PC-3 (cell line): ENCODE measurements at regions not wholly inside any gene's neighbourhood (a gene's known extent, or its start where the extent isn't known, plus 50 kb on each side); places are given as distances from the start of the nearest gene placed in this dataset.

Experiments
- ATAC-seq: fragments of 200-7000 bp; cut with Tn5 transposase; 2 replicates; pipeline ENCODE4 v1.9.1; 2020; ENCODE audit warnings: mild to moderate bottlenecking, moderate library complexity
- BruUV-seq: library from RNA; stranded (reverse); fragments of 400-500 nt; replicated peaks from 2 replicates; lab custom pipeline; 2021; lab: Mats Ljungman, UMichigan
- CTCF ChIA-PET: fragments of 300-600 bp; sonication (Branson Sonifier 250); formaldehyde crosslinking; loops from one replicate; lab custom pipeline; 2022; ENCODE audit warnings: antibody characterized with exemption; lab: Charles Lee
- POLR2A ChIA-PET: fragments of 300-600 bp; sonication (Branson Sonifier 250); formaldehyde crosslinking; loops from one replicate; lab custom pipeline; 2022; ENCODE audit warnings: antibody characterized with exemption; ENCODE audit not compliant: unreplicated experiment; lab: Charles Lee
- DNase-seq: peaks from one replicate; pipeline ENCODE4 v3.0.0-alpha.2; 2015
- H2AFZ ChIP-seq: fragments of 300-600 bp; sonication (generic); 2 replicates; pipeline ENCODE4 v1.6.0; 2016; ENCODE audit warnings: antibody characterized with exemption, low read length
- H3F3A ChIP-seq: fragments of 300-600 bp; sonication (generic); one replicate; pipeline ENCODE4 v1.6.0; 2017; ENCODE audit warnings: antibody characterized with exemption, low read length, control low read depth, mild to moderate bottlenecking; ENCODE audit not compliant: unreplicated experiment
- H3K27ac ChIP-seq: fragments of 300-600 bp; sonication (generic); 2 replicates; pipeline ENCODE4 v1.5.1; 2016; ENCODE audit warnings: mild to moderate bottlenecking, low read length
- H3K27me3 ChIP-seq: fragments of 300-600 bp; sonication (generic); 2 replicates; pipeline ENCODE4 v1.6.1; 2016; ENCODE audit warnings: low read length, mixed read lengths
- H3K36me3 ChIP-seq: fragments of 300-600 bp; sonication (generic); 2 replicates; pipeline ENCODE4 v1.6.1; 2016; ENCODE audit warnings: low read depth, mixed run types, low read length, mixed read lengths
- H3K4me1 ChIP-seq: fragments of 300-600 bp; sonication (generic); 2 replicates; pipeline ENCODE4 v1.5.1; 2016; ENCODE audit warnings: low read length; ENCODE audit not compliant: insufficient read depth
- H3K4me2 ChIP-seq: fragments of 300-600 bp; sonication (generic); 2 replicates; pipeline ENCODE4 v1.6.0; 2016; ENCODE audit warnings: low read length
- H3K4me3 ChIP-seq: fragments of 300-600 bp; sonication (generic); 2 replicates; pipeline ENCODE4 v1.5.1; 2016; ENCODE audit warnings: mild to moderate bottlenecking, low read length, mixed read lengths
- H3K79me2 ChIP-seq: fragments of 300-600 bp; sonication (generic); 2 replicates; pipeline ENCODE4 v1.6.1; 2017; ENCODE audit warnings: low read length, mixed read lengths
- H3K9ac ChIP-seq: fragments of 300-600 bp; sonication (generic); 2 replicates; pipeline ENCODE4 v1.6.0; 2016; ENCODE audit warnings: mild to moderate bottlenecking, low read length
- H3K9me2 ChIP-seq: fragments of 300-600 bp; sonication (generic); replicated peaks from 2 replicates; pipeline ENCODE4 v1.6.1; 2016; ENCODE audit warnings: mixed run types, low read length, mixed read lengths
- H3K9me3 ChIP-seq: fragments of 300-600 bp; sonication (generic); 2 replicates; pipeline ENCODE4 v1.6.1; 2016; ENCODE audit warnings: low read length, mixed read lengths
- H4K20me1 ChIP-seq: fragments of 300-600 bp; sonication (generic); 2 replicates; pipeline ENCODE4 v1.6.1; 2016; ENCODE audit warnings: low read length, mixed read lengths
- CTCF ChIP-seq: fragments of 300-600 bp; sonication (generic); conservative IDR thresholded peaks from 2 replicates; pipeline ENCODE4 v1.5.1; 2017; ENCODE audit warnings: antibody characterized with exemption, low read depth, mild to moderate bottlenecking, low read length
- EZH2 ChIP-seq: fragments of 300-600 bp; sonication (generic); IDR thresholded peaks from one replicate; pipeline ENCODE4 v1.6.1; 2017; ENCODE audit warnings: antibody characterized with exemption, mild to moderate bottlenecking, low read length; ENCODE audit not compliant: unreplicated experiment
- EZH2phosphoT487 ChIP-seq: fragments of 300-600 bp; sonication (generic); IDR thresholded peaks from 2 replicates; pipeline ENCODE4 v1.6.1; 2018; ENCODE audit warnings: mild to moderate bottlenecking, antibody characterized with exemption, low read length, borderline replicate concordance
- intact Hi-C: fragments of 100-400 bp; cut with micrococcal nuclease; formaldehyde crosslinking; loops from 2 replicates; pipeline ENCODE4 v1.9.0; 2023

- BruUV-seq = no TSS peak
- ChIA-PET CTCF (no interaction called here), POLR2A (no interaction called here)
- Histone ChIP-seq H3K27ac (no peak overlapping the region), H3K36me3 (no peaks in the 10 kb centered on the region), H3K9me2 (no peaks in the 10 kb centered on the region), H3F3A (no peaks in the 10 kb centered on the region), H3K9me3 (peaks cover 37% of the 10 kb centered on the region; the same call in 1 of the 2 replicates), H3K4me2 (no peak overlapping the region), H3K4me1 (no peaks in the 10 kb centered on the region), H3K79me2 (no peaks in the 10 kb centered on the region), H2AFZ (no peak overlapping the region), H3K27me3 (no peaks in the 10 kb centered on the region), H4K20me1 (no peaks in the 10 kb centered on the region), H3K4me3 (no peak overlapping the region), H3K9ac (no peak overlapping the region)
- TF ChIP-seq CTCF = no peak
- TF ChIP-seq EZH2phosphoT487 = no peak
- no peak for TF ChIP-seq EZH2
- no peak for DNase-seq
- intact Hi-C loops = no loop called here
- no peak for ATAC-seq
Measured at GRCh38 chr3:74129611-74130010, 484.8 kb downstream of the CNTN3 start.

- ChIA-PET CTCF (no interaction called here), POLR2A (no interaction called here)
- Histone ChIP-seq H3K4me2 (no peak overlapping the region), H3K9ac (no peak overlapping the region), H3K4me1 (no peaks in the 10 kb centered on the region), H4K20me1 (no peaks in the 10 kb centered on the region), H3K36me3 (no peaks in the 10 kb centered on the region), H3K79me2 (no peaks in the 10 kb centered on the region), H3K27ac (no peak overlapping the region), H3K27me3 (no peaks in the 10 kb centered on the region), H2AFZ (no peak overlapping the region), H3K9me3 (peaks cover 37% of the 10 kb centered on the region; the same call in 1 of the 2 replicates), H3F3A (no peaks in the 10 kb centered on the region), H3K9me2 (no peaks in the 10 kb centered on the region), H3K4me3 (no peak overlapping the region)
- no peak for DNase-seq
- no TSS peak for BruUV-seq
- intact Hi-C loops = no loop called here
- no peak for ATAC-seq
- TF ChIP-seq EZH2phosphoT487 (no peak), CTCF (no peak), EZH2 (no peak)
Measured at GRCh38 chr3:74129056-74129455, 485.4 kb downstream of the CNTN3 start.

- Histone ChIP-seq H3K27ac (no peak overlapping the region), H3F3A (no peaks in the 10 kb centered on the region), H4K20me1 (no peaks in the 10 kb centered on the region), H3K36me3 (no peaks in the 10 kb centered on the region), H3K9me3 (peaks cover 35% of the 10 kb centered on the region; the same call in 1 of the 2 replicates), H3K79me2 (no peaks in the 10 kb centered on the region), H3K4me2 (no peak overlapping the region), H3K9me2 (no peaks in the 10 kb centered on the region), H3K4me3 (no peak overlapping the region), H3K4me1 (no peaks in the 10 kb centered on the region), H3K27me3 (no peaks in the 10 kb centered on the region), H2AFZ (no peak overlapping the region), H3K9ac (no peak overlapping the region)
- ChIA-PET CTCF (no interaction called here), POLR2A (no interaction called here)
- DNase-seq (no peak), ATAC-seq (no peak)
- TF ChIP-seq EZH2 (no peak), CTCF (no peak), EZH2phosphoT487 (no peak)
- BruUV-seq = no TSS peak
- intact Hi-C loops = no loop called here
Measured at GRCh38 chr3:74127256-74127655, 487.2 kb downstream of the CNTN3 start.
